AG09309 (cell line): ENCODE measurements at regions not wholly inside any gene's neighbourhood (a gene's known extent, or its start where the extent isn't known, plus 50 kb on each side); places are given as distances from the start of the nearest gene placed in this dataset.
"Not testable (repeated sequence)": the region's sequence is repeated elsewhere in the genome, so short reads cannot be mapped to it uniquely, and the experiment has no call there.

Experiments
- DNase-seq: peaks from one replicate; pipeline ENCODE4 v3.0.0-alpha.2; 2010; ENCODE audit warnings: low read depth
- H3K4me3 ChIP-seq: 2 replicates; pipeline ENCODE4 v1.5.1; 2011; ENCODE audit warnings: mild to moderate bottlenecking, low read depth, low read length, moderate library complexity; ENCODE audit not compliant: control insufficient read depth
- TF ChIP-seq, protein P1 (sequence below): IDR thresholded peaks from 2 replicates; pipeline ENCODE4 v1.5.1; 2011; ENCODE audit warnings: mild to moderate bottlenecking, low read depth, low read length, inconsistent platforms; ENCODE audit not compliant: insufficient read depth, control insufficient read depth; ENCODE audit errors: missing control alignments

DNA sequence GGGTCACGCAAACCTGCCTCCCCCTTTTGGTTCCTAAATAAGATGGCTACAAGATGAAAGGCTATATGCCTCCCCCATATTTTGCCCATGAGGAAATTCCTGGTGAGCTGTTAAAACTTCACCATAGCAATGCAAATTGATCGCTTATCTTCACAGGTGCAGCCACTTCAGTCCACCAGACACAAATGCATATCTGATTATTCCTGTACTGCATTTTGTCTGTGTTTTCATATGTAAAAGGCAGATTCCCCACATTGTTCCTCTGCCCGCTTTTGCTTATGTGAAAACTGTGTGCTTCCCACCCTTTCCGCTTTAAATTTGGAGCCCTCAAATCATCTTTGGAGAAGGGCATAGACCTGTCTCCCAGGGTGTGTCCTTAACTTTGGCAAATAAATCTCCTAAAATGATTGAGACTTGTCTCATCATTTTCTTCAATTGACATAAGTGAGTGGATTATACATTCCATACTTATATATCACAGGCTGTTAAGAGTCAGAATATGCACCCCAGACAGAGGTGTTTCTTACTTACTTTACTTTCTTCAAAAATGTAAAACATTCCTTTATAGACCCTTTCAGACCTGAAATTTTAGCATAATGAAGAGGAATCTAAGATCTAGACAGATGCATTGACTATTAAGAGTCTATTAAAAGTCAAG, 116.4 kb downstream of the CASP12 start:
- TF ChIP-seq, protein P1, sequence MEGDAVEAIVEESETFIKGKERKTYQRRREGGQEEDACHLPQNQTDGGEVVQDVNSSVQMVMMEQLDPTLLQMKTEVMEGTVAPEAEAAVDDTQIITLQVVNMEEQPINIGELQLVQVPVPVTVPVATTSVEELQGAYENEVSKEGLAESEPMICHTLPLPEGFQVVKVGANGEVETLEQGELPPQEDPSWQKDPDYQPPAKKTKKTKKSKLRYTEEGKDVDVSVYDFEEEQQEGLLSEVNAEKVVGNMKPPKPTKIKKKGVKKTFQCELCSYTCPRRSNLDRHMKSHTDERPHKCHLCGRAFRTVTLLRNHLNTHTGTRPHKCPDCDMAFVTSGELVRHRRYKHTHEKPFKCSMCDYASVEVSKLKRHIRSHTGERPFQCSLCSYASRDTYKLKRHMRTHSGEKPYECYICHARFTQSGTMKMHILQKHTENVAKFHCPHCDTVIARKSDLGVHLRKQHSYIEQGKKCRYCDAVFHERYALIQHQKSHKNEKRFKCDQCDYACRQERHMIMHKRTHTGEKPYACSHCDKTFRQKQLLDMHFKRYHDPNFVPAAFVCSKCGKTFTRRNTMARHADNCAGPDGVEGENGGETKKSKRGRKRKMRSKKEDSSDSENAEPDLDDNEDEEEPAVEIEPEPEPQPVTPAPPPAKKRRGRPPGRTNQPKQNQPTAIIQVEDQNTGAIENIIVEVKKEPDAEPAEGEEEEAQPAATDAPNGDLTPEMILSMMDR, result no peak
- no peak for DNase-seq
- no peak overlapping the region for H3K4me3 ChIP-seq

DNA sequence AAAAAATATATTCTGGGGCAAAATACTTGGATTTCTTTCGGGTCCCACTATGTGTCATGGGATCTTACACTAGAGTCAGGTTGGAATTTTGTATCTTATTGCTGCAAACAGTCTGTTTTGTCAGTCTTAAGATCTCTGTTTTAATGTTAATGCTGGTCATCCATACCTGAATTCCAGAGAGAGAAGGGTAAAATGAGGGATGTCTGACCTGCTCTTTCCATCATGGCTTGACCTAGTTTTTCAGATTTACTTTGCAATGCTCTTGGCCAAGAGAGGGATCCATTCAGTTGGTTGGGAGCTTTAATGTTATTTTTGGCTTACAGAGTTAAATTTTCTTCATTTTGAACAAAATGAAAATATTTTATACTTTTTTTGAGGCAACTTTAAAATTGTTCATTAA, 117.2 kb downstream of the CASP12 start:
- TF ChIP-seq, protein P1, result no peak
- no peak for DNase-seq

DNA sequence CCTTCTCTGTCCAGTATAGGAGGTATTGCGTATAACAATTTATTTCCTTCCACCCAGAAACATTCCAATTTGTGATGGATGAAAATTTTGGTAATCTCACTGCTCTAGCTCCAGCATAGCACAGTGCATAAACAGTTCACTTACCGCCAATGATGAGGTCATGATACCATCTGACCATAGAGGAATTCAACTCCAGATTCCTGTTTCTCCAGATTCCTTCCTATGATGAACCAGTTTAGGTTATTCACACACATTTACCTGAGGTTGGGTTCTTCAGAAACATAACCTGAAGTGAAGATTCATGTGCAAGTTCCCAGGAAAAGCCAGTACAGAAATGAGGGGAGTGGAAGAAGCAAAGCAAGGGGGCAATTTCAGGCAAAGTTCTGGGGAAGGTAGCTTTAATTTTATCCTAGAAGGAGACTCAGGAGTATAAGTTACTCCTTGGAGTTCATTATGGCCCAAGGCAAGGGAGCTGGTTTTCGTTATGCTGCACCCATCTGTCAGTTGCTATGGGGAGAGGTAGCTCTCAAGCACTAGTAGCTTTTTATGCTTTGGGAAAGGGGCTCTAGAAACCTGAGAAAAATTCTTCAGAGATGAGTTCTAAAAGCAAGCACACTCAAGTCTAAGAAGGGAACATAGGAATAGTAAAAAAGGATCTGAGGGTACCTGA, 121.6 kb downstream of the CASP12 start:
- TF ChIP-seq, protein P1, result no peak
- no peak overlapping the region for H3K4me3 ChIP-seq
- DNase-seq, result no peak

More for the DNA sequence above, 117.2 kb downstream of the CASP12 start:
- H3K4me3 ChIP-seq, result no peak overlapping the region

DNA sequence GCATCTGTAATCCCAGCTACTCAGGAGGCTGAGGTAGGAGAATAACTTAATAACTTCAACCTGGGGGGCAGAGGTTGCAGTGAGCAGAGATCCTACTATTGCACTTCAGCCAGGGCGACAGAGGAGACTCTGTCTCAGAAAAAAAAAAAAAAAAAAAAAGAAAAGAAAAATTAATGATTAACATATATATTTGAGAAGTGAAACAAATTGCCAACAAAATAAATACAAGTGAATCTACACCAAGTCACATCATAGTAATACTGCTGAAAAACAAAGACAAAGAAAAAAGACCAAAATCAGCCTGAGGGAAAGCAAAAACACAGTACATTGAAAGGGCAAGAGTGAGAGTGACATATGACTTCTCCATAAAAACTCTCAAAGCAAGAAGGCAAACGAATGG, 123.7 kb downstream of the CASP12 start:
- no peak overlapping the region for H3K4me3 ChIP-seq
- no peak for DNase-seq
- TF ChIP-seq, protein P1, result no peak

DNA sequence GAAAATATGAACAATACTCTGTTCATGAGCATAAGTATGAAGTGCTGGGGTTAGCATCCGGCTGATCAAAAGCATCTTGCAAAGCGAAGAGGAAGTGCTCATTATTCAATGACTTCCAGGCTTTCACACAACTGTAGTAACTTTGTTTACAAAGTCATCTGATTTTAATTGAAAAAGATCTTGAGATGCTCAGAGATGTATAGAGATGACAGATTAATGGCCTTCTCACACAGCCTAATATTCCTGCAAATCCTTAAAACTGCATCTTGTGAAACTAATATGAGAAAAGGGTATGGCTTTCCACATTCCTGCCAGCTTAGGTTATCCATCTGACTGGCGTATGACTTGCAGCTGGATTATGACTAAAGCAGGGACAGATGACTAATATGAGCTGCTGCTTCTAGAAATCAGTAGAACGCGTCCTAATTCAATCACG, 125.4 kb downstream of the CASP12 start:
- TF ChIP-seq, protein P1, result no peak
- DNase-seq, result peak; percentile 79

DNA sequence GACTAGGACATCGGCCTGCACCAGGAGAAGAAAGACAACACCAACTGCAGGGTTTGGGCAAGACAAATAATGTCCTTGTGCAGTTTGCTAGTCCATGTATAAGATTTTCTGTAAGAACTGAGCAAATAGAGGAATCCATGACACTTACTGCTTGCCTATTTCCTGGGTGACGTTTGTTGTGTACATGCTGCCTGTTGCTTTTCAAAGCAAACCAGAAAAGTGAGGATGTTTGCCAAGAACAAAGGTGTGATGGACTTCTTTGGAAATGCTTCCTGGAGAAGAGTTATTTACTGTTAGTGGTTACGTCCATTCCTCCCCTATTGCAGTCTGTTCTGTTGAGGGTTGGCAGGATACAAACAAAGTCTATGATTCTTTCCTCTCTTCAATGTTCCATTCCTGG, 126.5 kb downstream of the CASP12 start:
- TF ChIP-seq, protein P1, result no peak
- no peak for DNase-seq
- H3K4me3 ChIP-seq, result no peak overlapping the region

More for the DNA sequence above, 125.4 kb downstream of the CASP12 start:
- no peak overlapping the region for H3K4me3 ChIP-seq

DNA sequence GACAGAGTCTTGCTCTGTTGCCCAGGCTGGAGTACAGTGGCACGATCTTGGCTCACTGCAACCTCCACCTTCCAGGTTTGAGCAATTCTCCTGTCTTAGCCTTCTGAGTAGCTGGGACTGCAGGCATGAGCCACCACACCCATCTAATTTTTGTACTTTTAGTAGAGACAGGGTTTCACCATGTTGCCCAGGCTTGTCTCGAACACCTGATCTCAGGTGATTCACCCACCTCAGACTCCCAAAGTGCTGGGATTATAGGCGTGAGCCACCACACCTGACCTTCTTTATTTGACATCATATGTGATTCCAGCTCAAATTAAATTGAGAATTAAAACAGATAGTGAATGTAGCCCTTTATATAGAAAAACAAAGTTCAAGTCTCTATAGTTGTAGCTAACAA, 127.2 kb downstream of the CASP12 start:
- not testable (repeated sequence) for DNase-seq, H3K4me3 ChIP-seq
